LNCAP (cell line): ENCODE measurements at regions not wholly inside any gene's neighbourhood (a gene's known extent, or its start where the extent isn't known, plus 50 kb on each side); places are given as distances from the start of the nearest gene placed in this dataset.

ENCODE experiments used
- TF ChIP-seq, protein P1 (sequence below): fragments of 450-650 bp; IDR thresholded peaks from 2 replicates; pipeline ENCODE4 v1.5.1; 2017; ENCODE audit warnings: mild to moderate bottlenecking

DNA sequence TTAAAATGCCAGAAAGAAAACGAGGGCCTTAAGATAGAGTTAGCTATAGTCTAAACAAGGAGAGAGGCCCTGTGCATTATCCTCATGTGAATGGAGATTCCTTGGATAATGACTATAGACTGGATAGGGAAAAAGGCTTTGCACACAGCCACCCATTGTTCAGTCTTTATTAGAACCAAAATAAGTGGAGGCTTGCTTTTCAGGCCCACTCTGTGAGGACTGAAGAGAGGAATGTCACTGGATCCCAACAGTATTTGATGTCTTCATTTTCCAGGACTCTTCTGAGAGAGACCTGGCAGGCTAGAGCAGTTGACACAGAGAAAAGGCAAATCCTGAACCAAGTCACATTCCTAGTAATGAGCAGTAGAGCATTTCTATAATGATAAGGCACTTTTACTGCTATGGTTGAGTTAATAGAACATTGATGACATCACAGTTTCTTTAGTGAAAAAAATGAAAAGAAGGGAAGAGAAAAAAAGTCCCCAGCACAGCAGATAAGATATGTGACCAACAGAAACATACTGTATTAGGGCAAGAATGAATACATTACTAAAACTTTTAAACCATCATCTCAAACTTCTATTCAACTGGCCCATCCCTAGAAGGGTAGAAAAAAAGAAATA is 315.1 kb downstream of the EPHA7 start:
- TF ChIP-seq, protein P1, sequence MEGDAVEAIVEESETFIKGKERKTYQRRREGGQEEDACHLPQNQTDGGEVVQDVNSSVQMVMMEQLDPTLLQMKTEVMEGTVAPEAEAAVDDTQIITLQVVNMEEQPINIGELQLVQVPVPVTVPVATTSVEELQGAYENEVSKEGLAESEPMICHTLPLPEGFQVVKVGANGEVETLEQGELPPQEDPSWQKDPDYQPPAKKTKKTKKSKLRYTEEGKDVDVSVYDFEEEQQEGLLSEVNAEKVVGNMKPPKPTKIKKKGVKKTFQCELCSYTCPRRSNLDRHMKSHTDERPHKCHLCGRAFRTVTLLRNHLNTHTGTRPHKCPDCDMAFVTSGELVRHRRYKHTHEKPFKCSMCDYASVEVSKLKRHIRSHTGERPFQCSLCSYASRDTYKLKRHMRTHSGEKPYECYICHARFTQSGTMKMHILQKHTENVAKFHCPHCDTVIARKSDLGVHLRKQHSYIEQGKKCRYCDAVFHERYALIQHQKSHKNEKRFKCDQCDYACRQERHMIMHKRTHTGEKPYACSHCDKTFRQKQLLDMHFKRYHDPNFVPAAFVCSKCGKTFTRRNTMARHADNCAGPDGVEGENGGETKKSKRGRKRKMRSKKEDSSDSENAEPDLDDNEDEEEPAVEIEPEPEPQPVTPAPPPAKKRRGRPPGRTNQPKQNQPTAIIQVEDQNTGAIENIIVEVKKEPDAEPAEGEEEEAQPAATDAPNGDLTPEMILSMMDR, result no peak

DNA sequence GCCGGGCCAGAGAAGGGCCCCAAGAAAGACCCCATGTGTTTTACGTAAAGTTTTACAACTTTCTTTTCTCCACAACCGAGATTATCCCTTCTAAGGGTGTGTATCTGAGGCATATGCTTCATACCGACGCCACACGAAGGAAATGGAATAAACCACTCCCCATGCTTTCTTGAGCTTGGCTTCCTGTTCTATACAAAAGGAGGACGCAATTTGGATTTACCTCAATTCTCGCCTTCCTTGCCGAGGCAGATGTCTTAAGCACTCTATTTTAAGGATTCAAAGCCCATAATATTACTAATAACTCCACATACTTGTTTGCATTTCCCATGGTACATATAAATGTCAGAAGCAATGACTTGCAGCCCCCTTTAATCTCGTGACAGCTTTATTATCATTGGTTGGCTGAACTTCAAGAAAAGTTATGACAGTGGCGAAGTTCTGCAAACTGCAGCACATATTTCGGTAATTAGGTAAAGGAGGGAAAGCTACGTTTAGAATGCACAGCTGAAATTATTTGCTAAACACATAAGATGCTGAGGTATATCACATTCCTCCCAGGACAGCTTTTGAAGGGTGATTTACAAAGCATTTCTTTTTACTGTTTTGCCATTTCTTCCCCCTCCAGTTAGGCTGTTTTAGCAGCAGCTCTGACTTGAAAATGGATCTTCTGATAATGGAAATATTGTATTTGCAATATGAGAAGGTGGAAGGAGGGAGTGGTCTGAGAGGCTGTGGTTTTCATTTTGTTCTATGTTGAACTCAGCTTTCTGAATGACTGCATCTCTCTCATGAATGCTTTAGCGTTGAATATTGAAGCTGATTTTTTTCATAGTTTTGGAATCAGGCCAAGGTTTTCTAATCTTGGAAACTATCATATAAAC is 330.5 kb downstream of the EPHA7 start:
- TF ChIP-seq, protein P1, result no peak

DNA sequence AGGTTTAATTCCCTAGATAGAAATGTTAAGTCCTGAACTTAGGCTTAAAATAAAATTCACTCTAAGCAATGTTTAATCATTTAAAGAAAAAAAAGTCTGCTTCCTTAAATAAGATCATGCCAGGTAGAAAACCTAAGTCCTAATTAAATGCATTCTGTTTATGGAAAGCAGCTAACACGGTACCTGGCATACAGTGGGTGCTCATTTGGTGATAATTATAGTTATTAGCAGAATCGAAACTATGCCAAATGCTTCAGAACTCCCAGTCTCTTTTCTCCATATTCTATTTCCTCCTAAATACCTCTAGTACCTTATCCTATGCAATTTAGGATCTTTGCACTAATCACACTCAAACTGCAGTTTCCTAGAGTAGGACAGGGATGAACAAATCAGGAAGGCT is 331.8 kb downstream of the EPHA7 start:
- TF ChIP-seq, protein P1, result no peak

DNA sequence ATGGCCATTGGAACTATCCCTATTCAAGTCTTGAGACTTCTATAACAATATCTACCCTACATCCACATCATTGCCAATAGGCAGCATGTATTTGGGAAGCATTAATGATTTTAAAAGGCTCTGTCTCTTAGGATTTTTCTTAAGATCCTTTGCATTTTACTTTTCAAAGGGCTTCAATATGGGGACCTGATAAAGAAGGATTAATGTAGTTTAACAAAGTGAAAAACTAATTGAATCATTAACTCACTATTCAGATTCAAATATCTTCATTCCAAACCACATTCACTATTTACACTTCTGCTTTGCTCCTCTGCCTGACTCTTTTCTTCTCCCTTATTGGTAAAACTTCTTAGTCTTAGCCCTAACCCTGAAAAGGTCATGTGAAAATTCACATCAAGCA is 333.0 kb downstream of the EPHA7 start:
- TF ChIP-seq, protein P1, result no peak

DNA sequence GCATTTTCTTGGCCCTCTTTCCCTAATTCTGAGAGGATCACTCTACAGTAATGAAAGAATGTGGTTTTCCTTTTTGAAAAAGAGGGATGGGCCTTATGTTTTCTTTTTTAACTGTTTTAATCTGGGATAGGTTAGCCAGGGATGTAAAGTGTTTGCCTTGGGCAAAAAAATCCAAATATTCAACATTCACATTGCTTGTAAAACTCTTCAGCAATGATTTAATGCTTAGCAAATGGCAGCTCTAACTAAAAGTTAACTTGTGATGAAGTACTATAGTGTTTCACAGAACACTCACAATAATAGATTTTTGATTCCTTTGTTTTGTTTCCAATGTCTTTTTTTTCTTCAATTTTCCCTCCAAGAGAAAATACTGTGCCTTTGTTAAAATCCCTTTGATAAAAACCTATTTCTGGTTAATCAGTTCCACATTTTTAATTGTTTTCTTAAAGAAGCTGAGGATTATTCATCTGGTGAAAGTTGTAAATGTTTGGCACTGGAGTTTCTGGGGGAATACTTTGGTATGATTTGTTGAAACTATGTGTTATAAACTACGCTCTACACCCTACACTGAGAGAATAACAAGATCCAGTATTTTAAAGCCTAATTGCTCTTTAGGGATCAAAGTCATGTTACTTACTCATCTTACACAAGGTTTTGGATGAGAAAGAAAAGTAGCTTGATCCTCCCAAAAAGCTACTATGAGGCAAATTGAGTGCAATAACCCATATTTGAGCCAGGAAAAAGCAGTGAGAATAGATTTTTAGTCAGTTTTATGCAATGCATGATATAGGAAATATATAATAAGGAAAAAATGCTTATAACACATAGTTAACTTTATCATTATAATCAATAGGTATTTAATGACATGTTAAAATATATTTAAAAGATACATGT is 335.8 kb downstream of the EPHA7 start:
- TF ChIP-seq, protein P1, result no peak

DNA sequence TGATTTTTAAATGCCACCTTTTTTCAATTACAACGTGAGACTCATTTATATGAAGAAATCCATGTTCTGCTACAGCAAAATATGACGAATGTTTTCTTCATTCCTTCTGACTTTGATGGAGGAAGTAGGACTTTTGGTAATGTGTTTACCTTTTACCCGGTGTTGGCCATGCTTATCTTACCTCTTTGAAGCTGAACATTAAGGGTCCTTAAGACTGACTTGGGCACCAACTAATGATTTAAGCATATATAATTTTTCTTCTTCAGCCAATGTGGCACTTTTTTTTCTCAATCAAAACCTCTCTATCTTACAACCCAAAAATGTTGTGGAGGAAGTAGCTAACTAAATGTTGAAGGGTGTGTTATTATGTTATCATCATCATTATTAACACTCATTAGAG is 337.5 kb downstream of the EPHA7 start:
- TF ChIP-seq, protein P1, result no peak

DNA sequence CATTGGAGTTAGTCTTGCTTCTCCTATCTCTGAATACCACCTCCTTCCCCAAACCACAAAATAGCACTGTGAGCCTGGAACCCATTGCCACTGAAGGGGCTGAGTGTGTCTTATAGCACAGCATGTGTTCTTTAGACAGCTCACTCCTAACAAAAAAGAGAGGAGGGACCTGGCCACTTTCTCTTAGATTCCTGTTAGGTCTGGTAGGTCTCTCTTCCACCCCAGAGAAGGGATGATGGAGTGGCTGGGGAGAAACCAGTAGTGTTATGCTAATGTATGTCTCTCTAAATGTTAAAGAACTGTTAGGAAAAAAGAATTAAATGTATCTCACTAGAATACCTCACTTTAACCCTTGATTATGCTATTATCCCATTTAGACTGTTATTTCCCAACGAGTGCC is 340.3 kb downstream of the EPHA7 start:
- TF ChIP-seq, protein P1, result no peak
